ENCODE measurements at regions not wholly inside any gene's neighbourhood (a gene's known extent, or its start where the extent isn't known, plus 50 kb on each side); places are given as distances from the start of the nearest gene placed in this dataset.

- WGBS (ENCODE audit: insufficient coverage, insufficient replicate concordance, low lambda C conversion rate, missing lambda C conversion rate), result 65% methylated on average over 2 of the region's 2 CpGs
- in situ Hi-C loops (cut with MboI), result no loop called here
- RAD21 ChIA-PET (ENCODE audit: unreplicated experiment), result no interaction called here
These were observed 1186.5 kb upstream of the ADGRL3 start for GRCh38 chr4:60013464-60014184.

More at GRCh38 chr4:60013464-60014184, 1186.5 kb upstream of the ADGRL3 start:
- FAIRE-seq (no peak), DNase-seq (ENCODE audit: low read depth, low spot score) (no peak), ATAC-seq (no peak)
- CTCF ChIA-PET, result no interaction called here
- intact Hi-C loops (cut with micrococcal nuclease; ENCODE audit: unreplicated experiment), result no loop called here
- H3K9me3 ChIP-seq (replicated peaks; ENCODE audit: control insufficient read depth, insufficient read depth, low read length), result no peaks in the 10 kb centered on the region
- no peaks in the 10 kb centered on the region for H3K79me2 ChIP-seq (ENCODE audit: control insufficient read depth, insufficient read depth, low read length)
- TF ChIP-seq CBFB (IDR thresholded peaks at IDR 0.05; ENCODE audit: low read depth), result no peak
- TF ChIP-seq, protein P1, sequence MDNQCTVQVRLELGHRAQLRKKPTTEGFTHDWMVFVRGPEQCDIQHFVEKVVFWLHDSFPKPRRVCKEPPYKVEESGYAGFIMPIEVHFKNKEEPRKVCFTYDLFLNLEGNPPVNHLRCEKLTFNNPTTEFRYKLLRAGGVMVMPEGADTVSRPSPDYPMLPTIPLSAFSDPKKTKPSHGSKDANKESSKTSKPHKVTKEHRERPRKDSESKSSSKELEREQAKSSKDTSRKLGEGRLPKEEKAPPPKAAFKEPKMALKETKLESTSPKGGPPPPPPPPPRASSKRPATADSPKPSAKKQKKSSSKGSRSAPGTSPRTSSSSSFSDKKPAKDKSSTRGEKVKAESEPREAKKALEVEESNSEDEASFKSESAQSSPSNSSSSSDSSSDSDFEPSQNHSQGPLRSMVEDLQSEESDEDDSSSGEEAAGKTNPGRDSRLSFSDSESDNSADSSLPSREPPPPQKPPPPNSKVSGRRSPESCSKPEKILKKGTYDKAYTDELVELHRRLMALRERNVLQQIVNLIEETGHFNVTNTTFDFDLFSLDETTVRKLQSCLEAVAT (IDR thresholded peaks at IDR 0.05), result no peak
- no peak for TF ChIP-seq SUZ12 (IDR thresholded peaks at IDR 0.05; ENCODE audit: unreplicated experiment)
- no peak for TF ChIP-seq ASH2L (IDR thresholded peaks at IDR 0.05; ENCODE audit: borderline replicate concordance, low read depth)
- no peak for TF ChIP-seq KDM1A (IDR thresholded peaks at IDR 0.05; ENCODE audit: borderline replicate concordance)
- TF ChIP-seq, protein P2, sequence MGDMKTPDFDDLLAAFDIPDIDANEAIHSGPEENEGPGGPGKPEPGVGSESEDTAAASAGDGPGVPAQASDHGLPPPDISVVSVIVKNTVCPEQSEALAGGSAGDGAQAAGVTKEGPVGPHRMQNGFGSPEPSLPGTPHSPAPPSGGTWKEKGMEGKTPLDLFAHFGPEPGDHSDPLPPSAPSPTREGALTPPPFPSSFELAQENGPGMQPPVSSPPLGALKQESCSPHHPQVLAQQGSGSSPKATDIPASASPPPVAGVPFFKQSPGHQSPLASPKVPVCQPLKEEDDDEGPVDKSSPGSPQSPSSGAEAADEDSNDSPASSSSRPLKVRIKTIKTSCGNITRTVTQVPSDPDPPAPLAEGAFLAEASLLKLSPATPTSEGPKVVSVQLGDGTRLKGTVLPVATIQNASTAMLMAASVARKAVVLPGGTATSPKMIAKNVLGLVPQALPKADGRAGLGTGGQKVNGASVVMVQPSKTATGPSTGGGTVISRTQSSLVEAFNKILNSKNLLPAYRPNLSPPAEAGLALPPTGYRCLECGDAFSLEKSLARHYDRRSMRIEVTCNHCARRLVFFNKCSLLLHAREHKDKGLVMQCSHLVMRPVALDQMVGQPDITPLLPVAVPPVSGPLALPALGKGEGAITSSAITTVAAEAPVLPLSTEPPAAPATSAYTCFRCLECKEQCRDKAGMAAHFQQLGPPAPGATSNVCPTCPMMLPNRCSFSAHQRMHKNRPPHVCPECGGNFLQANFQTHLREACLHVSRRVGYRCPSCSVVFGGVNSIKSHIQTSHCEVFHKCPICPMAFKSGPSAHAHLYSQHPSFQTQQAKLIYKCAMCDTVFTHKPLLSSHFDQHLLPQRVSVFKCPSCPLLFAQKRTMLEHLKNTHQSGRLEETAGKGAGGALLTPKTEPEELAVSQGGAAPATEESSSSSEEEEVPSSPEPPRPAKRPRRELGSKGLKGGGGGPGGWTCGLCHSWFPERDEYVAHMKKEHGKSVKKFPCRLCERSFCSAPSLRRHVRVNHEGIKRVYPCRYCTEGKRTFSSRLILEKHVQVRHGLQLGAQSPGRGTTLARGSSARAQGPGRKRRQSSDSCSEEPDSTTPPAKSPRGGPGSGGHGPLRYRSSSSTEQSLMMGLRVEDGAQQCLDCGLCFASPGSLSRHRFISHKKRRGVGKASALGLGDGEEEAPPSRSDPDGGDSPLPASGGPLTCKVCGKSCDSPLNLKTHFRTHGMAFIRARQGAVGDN (IDR thresholded peaks at IDR 0.05), result no peak
- TF ChIP-seq SIN3A (IDR thresholded peaks at IDR 0.05; ENCODE audit: low read depth, low read length), result no peak
- no peak for TF ChIP-seq NFYA (IDR thresholded peaks at IDR 0.05; ENCODE audit: borderline replicate concordance, low read depth, low read length)
- TF ChIP-seq, protein P3, sequence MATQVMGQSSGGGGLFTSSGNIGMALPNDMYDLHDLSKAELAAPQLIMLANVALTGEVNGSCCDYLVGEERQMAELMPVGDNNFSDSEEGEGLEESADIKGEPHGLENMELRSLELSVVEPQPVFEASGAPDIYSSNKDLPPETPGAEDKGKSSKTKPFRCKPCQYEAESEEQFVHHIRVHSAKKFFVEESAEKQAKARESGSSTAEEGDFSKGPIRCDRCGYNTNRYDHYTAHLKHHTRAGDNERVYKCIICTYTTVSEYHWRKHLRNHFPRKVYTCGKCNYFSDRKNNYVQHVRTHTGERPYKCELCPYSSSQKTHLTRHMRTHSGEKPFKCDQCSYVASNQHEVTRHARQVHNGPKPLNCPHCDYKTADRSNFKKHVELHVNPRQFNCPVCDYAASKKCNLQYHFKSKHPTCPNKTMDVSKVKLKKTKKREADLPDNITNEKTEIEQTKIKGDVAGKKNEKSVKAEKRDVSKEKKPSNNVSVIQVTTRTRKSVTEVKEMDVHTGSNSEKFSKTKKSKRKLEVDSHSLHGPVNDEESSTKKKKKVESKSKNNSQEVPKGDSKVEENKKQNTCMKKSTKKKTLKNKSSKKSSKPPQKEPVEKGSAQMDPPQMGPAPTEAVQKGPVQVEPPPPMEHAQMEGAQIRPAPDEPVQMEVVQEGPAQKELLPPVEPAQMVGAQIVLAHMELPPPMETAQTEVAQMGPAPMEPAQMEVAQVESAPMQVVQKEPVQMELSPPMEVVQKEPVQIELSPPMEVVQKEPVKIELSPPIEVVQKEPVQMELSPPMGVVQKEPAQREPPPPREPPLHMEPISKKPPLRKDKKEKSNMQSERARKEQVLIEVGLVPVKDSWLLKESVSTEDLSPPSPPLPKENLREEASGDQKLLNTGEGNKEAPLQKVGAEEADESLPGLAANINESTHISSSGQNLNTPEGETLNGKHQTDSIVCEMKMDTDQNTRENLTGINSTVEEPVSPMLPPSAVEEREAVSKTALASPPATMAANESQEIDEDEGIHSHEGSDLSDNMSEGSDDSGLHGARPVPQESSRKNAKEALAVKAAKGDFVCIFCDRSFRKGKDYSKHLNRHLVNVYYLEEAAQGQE (IDR thresholded peaks at IDR 0.05; ENCODE audit: low read depth, low read length), result no peak
- no peak for TF ChIP-seq FOXM1 (IDR thresholded peaks at IDR 0.05; ENCODE audit: low read depth, low read length)
- TF ChIP-seq HDGF (IDR thresholded peaks at IDR 0.05), result no peak
- TF ChIP-seq EED (IDR thresholded peaks at IDR 0.05; ENCODE audit: low read depth), result no peak
- TF ChIP-seq POLR2AphosphoS2 (IDR thresholded peaks at IDR 0.05; ENCODE audit: low read depth, low read length), result no peak
- TF ChIP-seq BACH1 (IDR thresholded peaks at IDR 0.05; ENCODE audit: borderline replicate concordance), result no peak
- TF ChIP-seq TAF1 (IDR thresholded peaks at IDR 0.05; ENCODE audit: borderline replicate concordance, low read depth, low read length), result no peak
- H3K9ac ChIP-seq (ENCODE audit: control insufficient read depth, insufficient read depth, low read length), result no peak overlapping the region
- no peaks in the 10 kb centered on the region for H4K20me1 ChIP-seq (ENCODE audit: control insufficient read depth, insufficient read depth)
- H3K4me1 ChIP-seq (ENCODE audit: control insufficient read depth, insufficient read depth, low read length), result no peaks in the 10 kb centered on the region
- SMC1A ChIA-PET (ENCODE audit: uncharacterized antibody, unreplicated experiment), result no interaction called here
- H3K36me3 ChIP-seq (ENCODE audit: control insufficient read depth in 2 of 2, insufficient read depth in 2 of 2, low read length in 1 of 2), result no peaks in the 10 kb centered on the region
- no peak overlapping the region for H3K27ac ChIP-seq (ENCODE audit: control insufficient read depth, insufficient read depth)
- no peaks in the 10 kb centered on the region for H3K27me3 ChIP-seq (replicated peaks in 1 of 2; ENCODE audit: control insufficient read depth in 2 of 2, insufficient read depth in 2 of 2, low read length in 1 of 2)
- no peak overlapping the region for H2AFZ ChIP-seq (ENCODE audit: control insufficient read depth, low read depth, low read length)
- BruUV-seq (replicated peaks), result no TSS peak
- no peak overlapping the region for H3K4me3 ChIP-seq
- H3K4me2 ChIP-seq (ENCODE audit: control insufficient read depth, insufficient read depth), result no peak overlapping the region
- POLR2A ChIA-PET, result no interaction called here

Measured in GM12878 (cell line).